ENCODE measurements at regions not wholly inside any gene's neighbourhood (a gene's known extent, or its start where the extent isn't known, plus 50 kb on each side); places are given as distances from the start of the nearest gene placed in this dataset.

GRCh38 chrX:42725196-42725595 is 52.8 kb downstream of the PPP1R2C start:
- H3K27ac ChIP-seq, result no peak overlapping the region
- DNase-seq (ENCODE audit: low spot score) (no peak), ATAC-seq (ENCODE audit: insufficient number of reproducible peaks, low FRiP score, low read depth) (no peak)
- no peaks in the 10 kb centered on the region for H3K9me3 ChIP-seq
- no peaks in the 10 kb centered on the region for H3K27me3 ChIP-seq (replicated peaks; ENCODE audit: insufficient read depth)
- H3K4me1 ChIP-seq (ENCODE audit: control insufficient read depth in 1 of 2, low read depth in 2 of 2), result no peaks in the 10 kb centered on the region
- H3K36me3 ChIP-seq, result no peaks in the 10 kb centered on the region
- no peak overlapping the region for H3K4me3 ChIP-seq
- no peak for TF ChIP-seq CTCF (IDR thresholded peaks at IDR 0.05)

- no peak for TF ChIP-seq CTCF (IDR thresholded peaks at IDR 0.05)
- no peaks in the 10 kb centered on the region for H3K36me3 ChIP-seq
- peaks cover 0 to 5% of the 10 kb centered on the region in 2 donors for H3K4me1 ChIP-seq (ENCODE audit: control insufficient read depth in 1 of 2, low read depth in 2 of 2)
- no peak overlapping the region for H3K27ac ChIP-seq
- no peak overlapping the region for H3K4me3 ChIP-seq
- DNase-seq (ENCODE audit: low spot score) (no peak), ATAC-seq (ENCODE audit: insufficient number of reproducible peaks, low FRiP score, low read depth) (no peak)
- no peaks in the 10 kb centered on the region for H3K27me3 ChIP-seq (replicated peaks; ENCODE audit: insufficient read depth)
- no peaks in the 10 kb centered on the region for H3K9me3 ChIP-seq
These were observed 57.8 kb downstream of the PPP1R2C start for GRCh38 chrX:42720209-42720608.

GRCh38 chrX:42715701-42716262 is 62.2 kb downstream of the PPP1R2C start:
- Histone ChIP-seq H3K27ac (peak overlapping the region in 1 of 2 donors; percentile 38), H3K36me3 (no peaks in the 10 kb centered on the region), H3K27me3 (replicated peaks; ENCODE audit: insufficient read depth) (no peaks in the 10 kb centered on the region), H3K4me3 (peak overlapping the region; percentile 39), H3K9me3 (no peaks in the 10 kb centered on the region), H3K4me1 (ENCODE audit: control insufficient read depth in 1 of 2, low read depth in 2 of 2) (peaks cover 0 to 5% of the 10 kb centered on the region in 2 donors)
- no peak for DNase-seq (ENCODE audit: low spot score)
- TF ChIP-seq CTCF (IDR thresholded peaks at IDR 0.05), result no peak
- no peak for ATAC-seq (ENCODE audit: insufficient number of reproducible peaks, low FRiP score, low read depth)

DNA sequence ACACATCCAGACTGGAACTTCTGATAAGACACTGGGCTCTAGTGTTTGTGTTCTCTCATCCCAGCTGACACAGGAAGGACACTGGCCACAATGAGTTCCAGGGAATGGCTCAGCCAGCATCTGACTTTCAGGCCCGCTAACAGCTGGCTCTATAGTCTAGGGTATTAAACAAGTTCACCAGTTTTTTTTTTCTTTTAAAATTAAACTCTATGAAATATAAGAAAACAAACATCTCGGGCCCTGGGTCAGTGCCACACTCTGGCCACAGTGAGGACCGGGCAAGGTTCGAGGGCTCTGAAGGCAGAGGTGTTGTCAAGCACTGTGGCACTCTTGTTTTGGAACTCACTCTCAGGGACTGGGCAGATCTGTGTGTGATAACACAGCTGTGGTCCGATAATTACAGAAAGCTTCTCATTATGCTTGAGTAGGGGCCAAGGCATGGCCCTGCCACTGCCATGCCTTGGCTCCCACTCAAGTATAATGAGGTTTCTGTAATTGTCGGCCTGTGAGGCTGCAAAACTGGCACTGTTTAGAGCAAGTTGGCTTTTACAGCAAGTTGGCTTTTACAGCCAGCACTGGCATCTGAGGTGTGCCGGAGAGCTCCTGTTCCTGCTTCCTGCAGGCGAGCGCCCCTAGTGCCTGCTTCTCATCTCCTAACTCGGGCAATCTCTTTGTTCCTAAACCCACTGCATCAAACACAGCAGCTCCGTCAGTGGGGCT is 62.8 kb downstream of the PPP1R2C start:
- peak; percentile 36 for TF ChIP-seq CTCF (IDR thresholded peaks at IDR 0.05)
- H3K27me3 ChIP-seq (replicated peaks; ENCODE audit: insufficient read depth), result no peaks in the 10 kb centered on the region
- ATAC-seq (ENCODE audit: insufficient number of reproducible peaks, low FRiP score, low read depth), result no peak
- peaks cover 0 to 5% of the 10 kb centered on the region in 2 donors for H3K4me1 ChIP-seq (ENCODE audit: control insufficient read depth in 1 of 2, low read depth in 2 of 2)
- peak overlapping the region; percentile 39 for H3K4me3 ChIP-seq
- H3K36me3 ChIP-seq, result no peaks in the 10 kb centered on the region
- peak overlapping the region; percentile 27 to 61 for H3K27ac ChIP-seq
- no peaks in the 10 kb centered on the region for H3K9me3 ChIP-seq
- no peak for DNase-seq (ENCODE audit: low spot score)

DNA sequence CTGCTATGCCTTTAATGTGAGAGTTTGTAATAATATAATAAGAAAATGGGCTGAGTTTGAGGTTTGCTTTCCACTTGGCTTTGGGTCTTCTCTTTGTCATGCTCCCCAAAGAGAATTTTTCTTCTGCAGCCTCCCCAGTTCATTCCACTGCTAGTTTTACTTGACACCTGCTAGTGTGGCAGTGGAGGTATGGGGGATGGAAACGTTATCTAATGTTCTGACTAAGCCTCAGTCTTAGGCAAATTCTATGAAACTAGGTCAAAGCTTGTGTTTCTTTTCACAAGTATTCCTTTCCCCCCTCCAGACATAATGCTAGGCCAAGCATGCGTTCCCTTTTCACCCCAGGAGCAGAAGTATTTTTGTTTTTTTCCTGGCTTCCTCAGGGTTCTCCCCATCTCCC is 67.5 kb downstream of the PPP1R2C start:
- no peak overlapping the region for H3K4me3 ChIP-seq
- no peaks in the 10 kb centered on the region for H3K9me3 ChIP-seq
- no peaks in the 10 kb centered on the region for H3K4me1 ChIP-seq (ENCODE audit: control insufficient read depth in 1 of 2, low read depth in 2 of 2)
- no peaks in the 10 kb centered on the region for H3K27me3 ChIP-seq (replicated peaks; ENCODE audit: insufficient read depth)
- no peak for TF ChIP-seq CTCF (IDR thresholded peaks at IDR 0.05)
- no peak overlapping the region for H3K27ac ChIP-seq
- no peak for DNase-seq (ENCODE audit: low spot score)
- H3K36me3 ChIP-seq, result no peaks in the 10 kb centered on the region
- no peak for ATAC-seq (ENCODE audit: insufficient number of reproducible peaks, low FRiP score, low read depth)
